Osteoblast (primary cell): ENCODE measurements at regions not wholly inside any gene's neighbourhood (a gene's known extent, or its start where the extent isn't known, plus 50 kb on each side); places are given as distances from the start of the nearest gene placed in this dataset.

Source experiments
- DNase-seq: peaks from one replicate; pipeline ENCODE4 v3.0.0; 2011; ENCODE audit warnings: low spot score, mixed read lengths; ENCODE audit not compliant: insufficient read length; ENCODE audit errors: missing footprints
- H2AFZ ChIP-seq: 2 replicates; pipeline ENCODE4 v1.6.0; 2011; ENCODE audit warnings: mild to moderate bottlenecking, low read length
- H3K27ac ChIP-seq: 2 replicates; pipeline ENCODE4 v1.5.1; 2011; ENCODE audit warnings: mild to moderate bottlenecking, low read depth, low read length, moderate library complexity
- H3K27me3 ChIP-seq: 2 replicates; pipeline ENCODE4 v1.6.0; 2012; ENCODE audit warnings: mild to moderate bottlenecking, control low read depth, inconsistent platforms, low read length, moderate library complexity; ENCODE audit not compliant: insufficient read depth
- H3K36me3 ChIP-seq: 2 replicates; pipeline ENCODE4 v1.5.1; 2011; ENCODE audit warnings: mild to moderate bottlenecking, low read length, control low read depth, moderate library complexity; ENCODE audit not compliant: insufficient read depth
- H3K4me1 ChIP-seq: 2 replicates; pipeline ENCODE4 v1.5.1; 2011; ENCODE audit warnings: mild to moderate bottlenecking, low read length, control low read depth, moderate library complexity; ENCODE audit not compliant: insufficient read depth
- H3K4me2 ChIP-seq: 2 replicates; pipeline ENCODE4 v1.6.0; 2011; ENCODE audit warnings: mild to moderate bottlenecking, low read length; ENCODE audit not compliant: insufficient read depth
- H3K4me3 ChIP-seq: fragments of 200-600 bp; sonication (generic); 3 replicates; pipeline ENCODE4 v1.5.1; 2012; ENCODE audit warnings: mild to moderate bottlenecking, low read length, inconsistent platforms; ENCODE audit not compliant: insufficient read depth
- H3K79me2 ChIP-seq: 2 replicates; pipeline ENCODE4 v1.6.0; 2012; ENCODE audit warnings: mild to moderate bottlenecking, low read length, control low read depth, inconsistent platforms; ENCODE audit not compliant: insufficient read depth
- H3K9me3 ChIP-seq: 2 replicates; pipeline ENCODE4 v1.5.1; 2011; ENCODE audit warnings: low read depth, low read length, control low read depth
- H4K20me1 ChIP-seq: 2 replicates; pipeline ENCODE4 v1.6.0; 2012; ENCODE audit warnings: mild to moderate bottlenecking, low read length, control low read depth; ENCODE audit not compliant: insufficient read depth
- CTCF ChIP-seq: IDR thresholded peaks from 2 replicates; pipeline ENCODE4 v1.5.1; 2011; ENCODE audit warnings: mild to moderate bottlenecking, low read depth, low read length, moderate library complexity; ENCODE audit errors: extremely low read depth

GRCh38 chr4:132316738-132317137, 832.4 kb upstream of the PCDH10 start:
- no peaks in the 10 kb centered on the region for H4K20me1 ChIP-seq
- no peaks in the 10 kb centered on the region for H3K4me1 ChIP-seq
- TF ChIP-seq CTCF: no peak
- no peak overlapping the region for H3K27ac ChIP-seq
- no peak overlapping the region for H3K4me2 ChIP-seq
- H3K4me3 ChIP-seq: no peak overlapping the region
- H3K9me3 ChIP-seq: no peaks in the 10 kb centered on the region
- no peak for DNase-seq
- H3K79me2 ChIP-seq: no peaks in the 10 kb centered on the region
- H3K36me3 ChIP-seq: no peaks in the 10 kb centered on the region
- no peaks in the 10 kb centered on the region for H3K27me3 ChIP-seq
- H2AFZ ChIP-seq: no peak overlapping the region

GRCh38 chr4:132317923-132318322, 831.2 kb upstream of the PCDH10 start:
- Histone ChIP-seq H3K27me3 (no peaks in the 10 kb centered on the region), H3K79me2 (no peaks in the 10 kb centered on the region), H2AFZ (no peak overlapping the region), H3K4me2 (no peak overlapping the region), H3K27ac (no peak overlapping the region), H3K4me1 (no peaks in the 10 kb centered on the region), H3K4me3 (no peak overlapping the region), H3K9me3 (no peaks in the 10 kb centered on the region), H3K36me3 (no peaks in the 10 kb centered on the region), H4K20me1 (no peaks in the 10 kb centered on the region)
- no peak for TF ChIP-seq CTCF
- DNase-seq: no peak

GRCh38 chr4:132328761-132329160, 820.3 kb upstream of the PCDH10 start:
- Histone ChIP-seq H2AFZ (no peak overlapping the region), H3K27me3 (no peaks in the 10 kb centered on the region), H3K79me2 (no peaks in the 10 kb centered on the region), H3K4me3 (no peak overlapping the region), H3K9me3 (no peaks in the 10 kb centered on the region), H3K4me1 (no peaks in the 10 kb centered on the region), H3K4me2 (no peak overlapping the region), H4K20me1 (no peaks in the 10 kb centered on the region), H3K27ac (no peak overlapping the region), H3K36me3 (no peaks in the 10 kb centered on the region)
- TF ChIP-seq CTCF: no peak
- no peak for DNase-seq

- no peak overlapping the region for H2AFZ ChIP-seq
- H3K36me3 ChIP-seq: no peaks in the 10 kb centered on the region
- H3K4me3 ChIP-seq: no peak overlapping the region
- H3K27me3 ChIP-seq: no peaks in the 10 kb centered on the region
- no peaks in the 10 kb centered on the region for H3K4me1 ChIP-seq
- TF ChIP-seq CTCF: no peak
- H3K79me2 ChIP-seq: no peaks in the 10 kb centered on the region
- no peaks in the 10 kb centered on the region for H4K20me1 ChIP-seq
- no peak overlapping the region for H3K4me2 ChIP-seq
- H3K27ac ChIP-seq: no peak overlapping the region
- no peaks in the 10 kb centered on the region for H3K9me3 ChIP-seq
- DNase-seq: no peak
Observed at GRCh38 chr4:132330994-132331393, 818.1 kb upstream of the PCDH10 start.
